Liver (tissue), 8 donors: ENCODE measurements at regions not wholly inside any gene's neighbourhood (a gene's known extent, or its start where the extent isn't known, plus 50 kb on each side); places are given as distances from the start of the nearest gene placed in this dataset.

Experiments used
- DNase-seq: peaks from one replicate; pipeline ENCODE4 v3.0.0-alpha.2; 2017; ENCODE audit warnings: low spot score
- H3K27ac ChIP-seq, 2 donors: one replicate each; pipeline ENCODE4 v1.7.0; 2013; ENCODE audit warnings: inconsistent platforms in 2 of 2, low read length in 2 of 2, control low read depth in 1 of 2, low read depth in 1 of 2, mild to moderate bottlenecking in 1 of 2
- H3K27me3 ChIP-seq, 4 donors: one replicate each; pipeline versions ENCODE4 v1.6.1 to v1.7.0; 2013; ENCODE audit warnings: low read length in 3 of 4, inconsistent platforms in 1 of 4, mild to moderate bottlenecking in 1 of 4, moderate library complexity in 1 of 4; ENCODE audit not compliant: control insufficient read depth in 4 of 4, insufficient read depth in 4 of 4
- H3K36me3 ChIP-seq, 4 donors: one replicate each; pipeline versions ENCODE4 v1.6.1 to v1.7.0; 2013; ENCODE audit warnings: low read length in 3 of 4, mild to moderate bottlenecking in 3 of 4, low read depth in 1 of 4, moderate library complexity in 1 of 4; ENCODE audit not compliant: control insufficient read depth in 4 of 4, insufficient read depth in 3 of 4
- H3K4me1 ChIP-seq, 4 donors: one replicate each; pipeline versions ENCODE4 v1.6.1 to v1.7.0; 2013; ENCODE audit warnings: low read length in 3 of 4, mild to moderate bottlenecking in 3 of 4, moderate library complexity in 1 of 4; ENCODE audit not compliant: control insufficient read depth in 4 of 4, insufficient read depth in 4 of 4
- H3K4me3 ChIP-seq, 3 donors: one replicate each; pipeline versions ENCODE4 v1.6.1 to v1.7.0; 2013; ENCODE audit warnings: low read length in 3 of 3, control low read depth in 1 of 3, low read depth in 1 of 3, mild to moderate bottlenecking in 1 of 3
- H3K9ac ChIP-seq, 2 donors: one replicate each; pipeline ENCODE4 v1.7.0; 2013; ENCODE audit warnings: low read length in 2 of 2, mild to moderate bottlenecking in 2 of 2, moderate library complexity in 2 of 2, control low read depth in 1 of 2, low read depth in 1 of 2
- H3K9me3 ChIP-seq, 4 donors: one replicate each; pipeline versions ENCODE4 v1.6.1 to v1.7.0; 2013; ENCODE audit warnings: low read length in 3 of 4; ENCODE audit not compliant: control insufficient read depth in 4 of 4
- ATF3 ChIP-seq: IDR thresholded peaks from 2 replicates; pipeline ENCODE4 v1.6.1; 2016; ENCODE audit warnings: antibody characterized with exemption
- EGR1 ChIP-seq, 2 donors: IDR thresholded peaks; 2 replicates each; pipeline ENCODE4 v1.6.1; 2016 to 2018; ENCODE audit warnings: antibody characterized with exemption in 2 of 2, low read depth in 2 of 2
- FOXA1 ChIP-seq: IDR thresholded peaks from 2 replicates; pipeline ENCODE4 v1.6.1; 2016; ENCODE audit warnings: antibody characterized with exemption
- FOXA2 ChIP-seq: IDR thresholded peaks from 2 replicates; pipeline ENCODE4 v1.6.1; 2016; ENCODE audit warnings: antibody characterized with exemption
- GABPA ChIP-seq, 2 donors: IDR thresholded peaks in 1 of 2; conservative IDR thresholded peaks in 1 of 2; 2 replicates each; pipeline ENCODE4 v1.6.1; 2016; ENCODE audit warnings: antibody characterized with exemption in 2 of 2, mild to moderate bottlenecking in 1 of 2, moderate library complexity in 1 of 2
- HNF4A ChIP-seq, 2 donors: conservative IDR thresholded peaks; 2 replicates each; pipeline ENCODE4 v1.6.1; 2016; ENCODE audit warnings: antibody characterized with exemption in 2 of 2, mild to moderate bottlenecking in 2 of 2
- HNF4G ChIP-seq: IDR thresholded peaks from 2 replicates; pipeline ENCODE4 v1.6.1; 2016; ENCODE audit warnings: antibody characterized with exemption
- JUND ChIP-seq, 2 donors: IDR thresholded peaks; 2 replicates each; pipeline ENCODE4 v1.6.1; 2016; ENCODE audit warnings: antibody characterized with exemption in 2 of 2
- NR2F2 ChIP-seq: IDR thresholded peaks from 2 replicates; pipeline ENCODE4 v1.6.1; 2016; ENCODE audit warnings: antibody characterized with exemption
- RAD21 ChIP-seq, 2 donors: IDR thresholded peaks; 2 replicates each; pipeline ENCODE4 v1.6.1; 2016; ENCODE audit warnings: antibody characterized with exemption in 2 of 2, mild to moderate bottlenecking in 2 of 2
- REST ChIP-seq: IDR thresholded peaks from 2 replicates; pipeline ENCODE4 v1.6.1; 2016; ENCODE audit warnings: antibody characterized with exemption, mild to moderate bottlenecking
- RXRA ChIP-seq, 2 donors: IDR thresholded peaks; 2 replicates each; pipeline ENCODE4 v1.6.1; 2017 to 2018; ENCODE audit warnings: antibody characterized with exemption in 2 of 2, mild to moderate bottlenecking in 1 of 2
- SP1 ChIP-seq: IDR thresholded peaks from 2 replicates; pipeline ENCODE4 v1.6.1; 2018; ENCODE audit warnings: antibody characterized with exemption, mild to moderate bottlenecking
- TAF1 ChIP-seq: conservative IDR thresholded peaks from 2 replicates; pipeline ENCODE4 v1.6.1; 2016; ENCODE audit warnings: antibody characterized with exemption, mild to moderate bottlenecking
- ZBTB33 ChIP-seq: IDR thresholded peaks from 2 replicates; pipeline ENCODE4 v1.6.1; 2016; ENCODE audit warnings: antibody characterized with exemption
- WGBS: extraction: QIAGEN DNeasy Blood & Tissue Kit; methylation state at CpG from one replicate; pipeline ENCODE4 v1.1.7; 2013; 5-methylcytosine and 5-hydroxymethylcytosine counted together
- TF ChIP-seq, protein P1 (sequence below): IDR thresholded peaks from 2 replicates; pipeline ENCODE4 v1.6.1; 2016; ENCODE audit warnings: antibody characterized with exemption
- TF ChIP-seq, protein P2 (sequence below): fragments of 150-350 bp; IDR thresholded peaks from 2 replicates; pipeline ENCODE4 v1.5.1; 2017; ENCODE audit warnings: improper control_type of control experiment, low read depth, low read length; ENCODE audit not compliant: missing input control
- donor health status: healthy.
- donor health status: healthy.
- donor health status: healthy.
- donor health status: healthy.
- donor health status: healthy.

- Histone ChIP-seq H3K4me1 (no peaks in the 10 kb centered on the region), H3K36me3 (no peaks in the 10 kb centered on the region), H3K9ac (no peak overlapping the region), H3K9me3 (no peaks in the 10 kb centered on the region), H3K4me3 (no peak overlapping the region), H3K27ac (no peak overlapping the region), H3K27me3 (no peaks in the 10 kb centered on the region)
- TF ChIP-seq RXRA (IDR thresholded peaks at IDR 0.05) (no peak), NR2F2 (no peak), JUND (IDR thresholded peaks at IDR 0.05) (no peak), ATF3 (no peak), EGR1 (IDR thresholded peaks at IDR 0.05; ENCODE audit: low read depth in 2 of 2) (no peak), TAF1 (no peak), HNF4A (conservative IDR thresholded peaks at IDR 0.05) (no peak), HNF4G (no peak), RAD21 (IDR thresholded peaks at IDR 0.05) (no peak), REST (no peak), GABPA (IDR thresholded peaks at IDR 0.05 in 1 of 2, conservative IDR thresholded peaks at IDR 0.05 in 1 of 2) (no peak), FOXA1 (no peak)
- TF ChIP-seq, protein P1, sequence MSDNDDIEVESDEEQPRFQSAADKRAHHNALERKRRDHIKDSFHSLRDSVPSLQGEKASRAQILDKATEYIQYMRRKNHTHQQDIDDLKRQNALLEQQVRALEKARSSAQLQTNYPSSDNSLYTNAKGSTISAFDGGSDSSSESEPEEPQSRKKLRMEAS = no peak
- TF ChIP-seq, protein P2, sequence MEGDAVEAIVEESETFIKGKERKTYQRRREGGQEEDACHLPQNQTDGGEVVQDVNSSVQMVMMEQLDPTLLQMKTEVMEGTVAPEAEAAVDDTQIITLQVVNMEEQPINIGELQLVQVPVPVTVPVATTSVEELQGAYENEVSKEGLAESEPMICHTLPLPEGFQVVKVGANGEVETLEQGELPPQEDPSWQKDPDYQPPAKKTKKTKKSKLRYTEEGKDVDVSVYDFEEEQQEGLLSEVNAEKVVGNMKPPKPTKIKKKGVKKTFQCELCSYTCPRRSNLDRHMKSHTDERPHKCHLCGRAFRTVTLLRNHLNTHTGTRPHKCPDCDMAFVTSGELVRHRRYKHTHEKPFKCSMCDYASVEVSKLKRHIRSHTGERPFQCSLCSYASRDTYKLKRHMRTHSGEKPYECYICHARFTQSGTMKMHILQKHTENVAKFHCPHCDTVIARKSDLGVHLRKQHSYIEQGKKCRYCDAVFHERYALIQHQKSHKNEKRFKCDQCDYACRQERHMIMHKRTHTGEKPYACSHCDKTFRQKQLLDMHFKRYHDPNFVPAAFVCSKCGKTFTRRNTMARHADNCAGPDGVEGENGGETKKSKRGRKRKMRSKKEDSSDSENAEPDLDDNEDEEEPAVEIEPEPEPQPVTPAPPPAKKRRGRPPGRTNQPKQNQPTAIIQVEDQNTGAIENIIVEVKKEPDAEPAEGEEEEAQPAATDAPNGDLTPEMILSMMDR = no peak
- no peak for DNase-seq
Observed at GRCh38 chr1:78360584-78360983, 130.2 kb upstream of the PTGFR start.

GRCh38 chr1:78367700-78368099 lies 123.1 kb upstream of the PTGFR start:
- H3K27me3 ChIP-seq = no peaks in the 10 kb centered on the region
- no peak overlapping the region for H3K4me3 ChIP-seq
- no peak overlapping the region for H3K9ac ChIP-seq
- 55% methylated on average over 1 of the region's 1 CpG for WGBS
- no peak for DNase-seq
- no peaks in the 10 kb centered on the region for H3K9me3 ChIP-seq
- peaks cover 0 to 4% (median 0%) of the 10 kb centered on the region in 4 donors for H3K4me1 ChIP-seq
- no peaks in the 10 kb centered on the region for H3K36me3 ChIP-seq
- no peak overlapping the region for H3K27ac ChIP-seq
- TF ChIP-seq RXRA (IDR thresholded peaks at IDR 0.05) (no peak), SP1 (no peak), GABPA (IDR thresholded peaks at IDR 0.05 in 1 of 2, conservative IDR thresholded peaks at IDR 0.05 in 1 of 2) (no peak), REST (no peak), ZBTB33 (no peak), HNF4G (no peak), FOXA1 (no peak), EGR1 (IDR thresholded peaks at IDR 0.05; ENCODE audit: low read depth in 2 of 2) (no peak), TAF1 (no peak), FOXA2 (no peak), JUND (IDR thresholded peaks at IDR 0.05) (no peak), ATF3 (no peak)
- TF ChIP-seq, protein P2 = no peak
- TF ChIP-seq, protein P1 = no peak
